Activated CD4-positive, alpha-beta memory T cell treated with anti-CD3 and anti-CD28 coated beads for 36 hours (primary cell): ENCODE measurements at regions not wholly inside any gene's neighbourhood (a gene's known extent, or its start where the extent isn't known, plus 50 kb on each side); places are given as distances from the start of the nearest gene placed in this dataset.
"Not testable (repeated sequence)": the region's sequence is repeated elsewhere in the genome, so short reads cannot be mapped to it uniquely, and the experiment has no call there.

ENCODE experiments used
- CTCF ChIA-PET: fragments of 350-600 bp; sonication (Branson Sonifier 250); formaldehyde crosslinking; loops from one replicate; lab custom pipeline; 2021; ENCODE audit warnings: antibody characterized with exemption, inconsistent platforms; lab: Charles Lee
- POLR2A ChIA-PET: fragments of 350-600 bp; sonication (Branson Sonifier 250); formaldehyde crosslinking; loops from one replicate; lab custom pipeline; 2021; ENCODE audit warnings: antibody characterized with exemption; lab: Charles Lee
- DNase-seq: peaks from one replicate; pipeline ENCODE4 v3.0.0-alpha.2; 2020
- H3K27ac Mint-ChIP-seq: one replicate; pipeline ENCODE4 v1.8.0; 2021; ENCODE audit warnings: mixed read lengths
- H3K27me3 Mint-ChIP-seq: one replicate; pipeline ENCODE4 v1.8.0; 2021; ENCODE audit warnings: mixed read lengths
- H3K36me3 Mint-ChIP-seq: one replicate; pipeline ENCODE4 v1.8.0; 2021; ENCODE audit warnings: mixed read lengths
- H3K4me1 Mint-ChIP-seq: one replicate; pipeline ENCODE4 v1.8.0; 2021; ENCODE audit warnings: low read depth, mixed read lengths
- H3K4me3 Mint-ChIP-seq: one replicate; pipeline ENCODE4 v1.8.0; 2021; ENCODE audit warnings: mild to moderate bottlenecking, mixed read lengths
- H3K9me3 Mint-ChIP-seq: one replicate; pipeline ENCODE4 v1.8.0; 2021; ENCODE audit warnings: mixed read lengths
- intact Hi-C: fragments of 100-400 bp; cut with micrococcal nuclease; formaldehyde crosslinking; loops from one replicate; pipeline ENCODE4 v1.15.1; 2023

DNA sequence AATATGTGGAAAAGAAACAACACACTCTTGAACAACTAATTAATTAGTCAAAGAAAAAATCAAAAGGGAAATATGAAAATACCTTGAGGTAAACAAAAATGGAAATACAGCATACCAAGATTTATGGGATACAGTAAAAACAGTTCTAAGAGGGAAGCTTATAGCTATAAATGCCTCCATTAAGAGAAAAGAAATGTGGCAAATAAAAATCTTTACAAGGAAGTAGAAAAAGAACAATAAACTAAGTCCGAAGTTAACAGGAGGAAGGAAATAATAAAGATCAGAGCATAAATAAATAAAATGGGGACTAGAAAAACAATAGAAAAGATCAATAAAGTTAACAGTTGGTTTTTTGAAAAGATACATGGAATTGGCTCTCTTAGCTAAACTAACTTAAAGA, 267.8 kb upstream of the NRP1 start:
- POLR2A ChIA-PET: no interaction called here
- no peak overlapping the region for H3K27ac Mint-ChIP-seq
- H3K27me3 Mint-ChIP-seq: peaks cover 1% of the 10 kb centered on the region
- no peaks in the 10 kb centered on the region for H3K4me1 Mint-ChIP-seq
- peaks cover 12% of the 10 kb centered on the region for H3K9me3 Mint-ChIP-seq
- CTCF ChIA-PET: no interaction called here
- DNase-seq: no peak
- H3K36me3 Mint-ChIP-seq: peaks cover 1% of the 10 kb centered on the region
- no peak overlapping the region for H3K4me3 Mint-ChIP-seq
- intact Hi-C loops: no loop called here

DNA sequence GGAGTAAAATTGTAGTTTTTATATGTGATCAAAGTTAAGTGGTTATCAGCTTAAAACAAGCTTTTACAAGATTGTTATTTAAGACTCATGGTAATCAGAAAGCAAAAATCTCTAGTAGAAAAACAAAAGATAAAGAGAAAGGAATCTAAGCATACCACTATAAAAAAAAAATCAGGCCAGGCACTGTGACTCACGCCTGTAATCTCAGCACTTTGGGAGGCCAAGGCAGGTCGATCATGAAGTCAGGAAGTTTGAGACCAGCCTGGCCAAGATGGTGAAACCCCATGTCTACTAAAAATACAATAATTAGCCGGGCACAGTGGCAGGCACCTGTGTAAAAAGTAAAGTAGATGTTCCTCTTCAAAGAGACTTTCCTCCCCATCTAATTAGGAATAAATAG, 265.9 kb upstream of the NRP1 start:
- Mint-ChIP-seq H3K27ac (no peak overlapping the region), H3K4me1 (no peaks in the 10 kb centered on the region), H3K27me3 (peaks cover under 1% of the 10 kb centered on the region), H3K4me3 (no peak overlapping the region), H3K9me3 (peaks cover 12% of the 10 kb centered on the region), H3K36me3 (peaks cover 1% of the 10 kb centered on the region)
- no peak for DNase-seq
- intact Hi-C loops: no loop called here
- ChIA-PET POLR2A (no interaction called here), CTCF (no interaction called here)

GRCh38 chr10:33596422-33596821, 262.0 kb upstream of the NRP1 start:
- Mint-ChIP-seq H3K27me3 (peaks cover 12% of the 10 kb centered on the region), H3K4me3 (no peak overlapping the region), H3K36me3 (peaks cover 1% of the 10 kb centered on the region), H3K9me3 (peaks cover 12% of the 10 kb centered on the region), H3K4me1 (no peaks in the 10 kb centered on the region), H3K27ac (no peak overlapping the region)
- DNase-seq: no peak
- ChIA-PET CTCF (interaction anchor here (0.6 kb wide), 1 partner anchor 306 kb away, joined by 3 read pairs; no protein-coding TSS in a partner anchor), POLR2A (no interaction called here)
- intact Hi-C loops: no loop called here

- H3K27ac Mint-ChIP-seq: no peak overlapping the region
- no peaks in the 10 kb centered on the region for H3K4me1 Mint-ChIP-seq
- H3K27me3 Mint-ChIP-seq: peaks cover 14% of the 10 kb centered on the region
- POLR2A ChIA-PET: no interaction called here
- peaks cover 9% of the 10 kb centered on the region for H3K9me3 Mint-ChIP-seq
- no peak for DNase-seq
- peaks cover 1% of the 10 kb centered on the region for H3K36me3 Mint-ChIP-seq
- no peak overlapping the region for H3K4me3 Mint-ChIP-seq
- intact Hi-C loops: no loop called here
- CTCF ChIA-PET: no interaction called here
These were observed 260.0 kb upstream of the NRP1 start for GRCh38 chr10:33594475-33594874.

GRCh38 chr10:33588974-33589600, 254.6 kb upstream of the NRP1 start:
- POLR2A ChIA-PET: no interaction called here
- no peaks in the 10 kb centered on the region for H3K36me3 Mint-ChIP-seq
- peaks cover 2% of the 10 kb centered on the region for H3K9me3 Mint-ChIP-seq
- H3K27ac Mint-ChIP-seq: no peak overlapping the region
- H3K4me1 Mint-ChIP-seq: no peaks in the 10 kb centered on the region
- peaks cover 16% of the 10 kb centered on the region for H3K27me3 Mint-ChIP-seq
- intact Hi-C loops: no loop called here
- CTCF ChIA-PET: no interaction called here
- no peak overlapping the region for H3K4me3 Mint-ChIP-seq
- no peak for DNase-seq

- intact Hi-C loops, H3K27ac Mint-ChIP-seq, H3K9me3 Mint-ChIP-seq, POLR2A ChIA-PET, DNase-seq, H3K4me1 Mint-ChIP-seq, H3K4me3 Mint-ChIP-seq, H3K36me3 Mint-ChIP-seq: not testable (repeated sequence)
- CTCF ChIA-PET: interaction anchor here (1.0 kb wide), 1 partner anchor 254 kb away, joined by 3 read pairs; no protein-coding TSS in a partner anchor
- peaks cover 11% of the 10 kb centered on the region for H3K27me3 Mint-ChIP-seq
These were observed 250.1 kb upstream of the NRP1 start for GRCh38 chr10:33584596-33584995.

- H3K36me3 Mint-ChIP-seq: no peaks in the 10 kb centered on the region
- CTCF ChIA-PET: no interaction called here
- H3K27ac Mint-ChIP-seq: no peak overlapping the region
- POLR2A ChIA-PET: no interaction called here
- DNase-seq: no peak
- intact Hi-C loops: no loop called here
- H3K4me3 Mint-ChIP-seq: no peak overlapping the region
- no peaks in the 10 kb centered on the region for H3K9me3 Mint-ChIP-seq
- peaks cover 5% of the 10 kb centered on the region for H3K27me3 Mint-ChIP-seq
- no peaks in the 10 kb centered on the region for H3K4me1 Mint-ChIP-seq
These were observed 245.5 kb upstream of the NRP1 start for GRCh38 chr10:33579996-33580395.

DNA sequence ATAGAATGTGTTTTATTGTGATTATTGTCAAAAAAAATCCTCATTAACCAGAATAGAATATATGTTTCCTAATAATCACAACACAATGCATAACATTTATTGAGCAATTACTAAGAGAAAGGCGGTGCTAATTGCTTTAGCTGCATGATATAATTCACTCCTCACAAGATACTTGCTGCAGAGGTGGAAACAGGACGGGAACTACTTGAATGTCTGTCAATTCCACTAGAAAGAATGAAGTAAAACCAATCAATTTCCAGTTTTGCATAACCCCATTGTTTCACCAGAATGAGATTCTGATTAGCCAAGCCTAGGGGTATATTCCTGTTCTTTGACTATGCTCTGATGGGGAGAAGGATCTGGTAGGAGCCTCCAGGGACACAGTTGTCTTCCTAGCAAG, 239.1 kb upstream of the NRP1 start:
- Mint-ChIP-seq H3K27me3 (peaks cover 9% of the 10 kb centered on the region), H3K27ac (no peak overlapping the region), H3K4me3 (no peak overlapping the region), H3K9me3 (no peaks in the 10 kb centered on the region), H3K36me3 (no peaks in the 10 kb centered on the region), H3K4me1 (no peaks in the 10 kb centered on the region)
- POLR2A ChIA-PET: no interaction called here
- CTCF ChIA-PET: no interaction called here
- intact Hi-C loops: no loop called here
- DNase-seq: no peak

GRCh38 chr10:33571616-33572015, 237.1 kb upstream of the NRP1 start:
- DNase-seq: no peak
- Mint-ChIP-seq H3K27ac (no peak overlapping the region), H3K9me3 (no peaks in the 10 kb centered on the region), H3K4me1 (no peaks in the 10 kb centered on the region), H3K27me3 (peaks cover 9% of the 10 kb centered on the region), H3K36me3 (no peaks in the 10 kb centered on the region), H3K4me3 (no peak overlapping the region)
- CTCF ChIA-PET: no interaction called here
- intact Hi-C loops: no loop called here
- POLR2A ChIA-PET: no interaction called here

DNA sequence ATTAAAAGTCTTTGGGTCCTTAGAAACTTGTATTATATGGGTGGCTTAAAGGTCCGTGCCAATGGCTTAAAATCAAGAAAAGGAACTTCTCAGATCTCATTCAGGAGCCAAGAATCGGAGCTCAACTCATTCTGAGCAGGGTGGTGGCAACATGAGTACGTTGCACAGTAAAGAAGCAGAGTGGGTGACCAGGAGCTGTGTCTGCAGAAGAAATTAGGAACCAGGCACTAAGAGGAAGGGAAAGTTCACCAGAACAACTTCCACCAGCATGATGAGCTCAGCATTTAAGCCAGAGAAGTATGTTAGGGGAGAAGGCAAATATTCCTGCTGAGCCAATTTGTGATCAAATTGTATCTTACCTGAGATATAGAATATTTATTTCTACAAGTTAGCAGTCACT, 236.0 kb upstream of the NRP1 start:
- DNase-seq: no peak
- Mint-ChIP-seq H3K27me3 (peaks cover 12% of the 10 kb centered on the region), H3K27ac (no peak overlapping the region), H3K4me3 (no peak overlapping the region), H3K9me3 (no peaks in the 10 kb centered on the region), H3K36me3 (no peaks in the 10 kb centered on the region), H3K4me1 (no peaks in the 10 kb centered on the region)
- intact Hi-C loops: no loop called here
- ChIA-PET CTCF (no interaction called here), POLR2A (no interaction called here)

DNA sequence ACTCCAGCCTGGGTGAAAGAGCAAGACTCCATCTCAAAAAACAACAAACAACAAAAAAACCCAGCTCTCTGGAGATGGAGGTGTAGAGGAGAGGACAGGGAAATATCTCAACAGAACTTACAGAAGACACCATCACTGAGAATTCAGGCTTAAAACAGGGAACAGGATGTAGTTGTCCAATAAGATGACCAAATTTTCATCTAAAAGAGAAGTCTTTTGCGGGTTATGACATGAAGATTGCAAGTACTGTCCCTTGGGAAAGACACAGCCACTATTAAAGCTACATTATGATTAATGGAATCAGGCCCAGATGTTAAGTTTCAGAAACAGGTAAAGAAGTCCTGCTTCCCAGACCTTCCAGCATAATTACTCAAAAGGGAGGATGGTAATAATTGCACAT, 235.2 kb upstream of the NRP1 start:
- H3K36me3 Mint-ChIP-seq: no peaks in the 10 kb centered on the region
- no peak for DNase-seq
- no peak overlapping the region for H3K27ac Mint-ChIP-seq
- intact Hi-C loops: no loop called here
- H3K27me3 Mint-ChIP-seq: peaks cover 8% of the 10 kb centered on the region
- no peaks in the 10 kb centered on the region for H3K4me1 Mint-ChIP-seq
- ChIA-PET CTCF (no interaction called here), POLR2A (no interaction called here)
- H3K4me3 Mint-ChIP-seq: no peak overlapping the region
- no peaks in the 10 kb centered on the region for H3K9me3 Mint-ChIP-seq

- no peak overlapping the region for H3K27ac Mint-ChIP-seq
- H3K4me3 Mint-ChIP-seq: no peak overlapping the region
- H3K4me1 Mint-ChIP-seq: no peaks in the 10 kb centered on the region
- DNase-seq: no peak
- peaks cover 18% of the 10 kb centered on the region for H3K27me3 Mint-ChIP-seq
- ChIA-PET CTCF (no interaction called here), POLR2A (no interaction called here)
- intact Hi-C loops: no loop called here
- no peaks in the 10 kb centered on the region for H3K9me3 Mint-ChIP-seq
- no peaks in the 10 kb centered on the region for H3K36me3 Mint-ChIP-seq
These were observed 232.0 kb upstream of the NRP1 start for GRCh38 chr10:33566426-33566825.

- DNase-seq: no peak
- no peaks in the 10 kb centered on the region for H3K9me3 Mint-ChIP-seq
- H3K27me3 Mint-ChIP-seq: peaks cover 22% of the 10 kb centered on the region
- H3K4me1 Mint-ChIP-seq: no peaks in the 10 kb centered on the region
- H3K4me3 Mint-ChIP-seq: no peak overlapping the region
- H3K36me3 Mint-ChIP-seq: no peaks in the 10 kb centered on the region
- intact Hi-C loops: no loop called here
- ChIA-PET POLR2A (no interaction called here), CTCF (no interaction called here)
- H3K27ac Mint-ChIP-seq: no peak overlapping the region
These were observed 231.5 kb upstream of the NRP1 start for GRCh38 chr10:33566001-33566400.
